HT-29 (cell line): ENCODE measurements at regions not wholly inside any gene's neighbourhood (a gene's known extent, or its start where the extent isn't known, plus 50 kb on each side); places are given as distances from the start of the nearest gene placed in this dataset.

Experiments used
- DNase-seq: peaks from one replicate; pipeline ENCODE4 v3.0.0-alpha.2; 2015; ENCODE audit warnings: low spot score

DNA sequence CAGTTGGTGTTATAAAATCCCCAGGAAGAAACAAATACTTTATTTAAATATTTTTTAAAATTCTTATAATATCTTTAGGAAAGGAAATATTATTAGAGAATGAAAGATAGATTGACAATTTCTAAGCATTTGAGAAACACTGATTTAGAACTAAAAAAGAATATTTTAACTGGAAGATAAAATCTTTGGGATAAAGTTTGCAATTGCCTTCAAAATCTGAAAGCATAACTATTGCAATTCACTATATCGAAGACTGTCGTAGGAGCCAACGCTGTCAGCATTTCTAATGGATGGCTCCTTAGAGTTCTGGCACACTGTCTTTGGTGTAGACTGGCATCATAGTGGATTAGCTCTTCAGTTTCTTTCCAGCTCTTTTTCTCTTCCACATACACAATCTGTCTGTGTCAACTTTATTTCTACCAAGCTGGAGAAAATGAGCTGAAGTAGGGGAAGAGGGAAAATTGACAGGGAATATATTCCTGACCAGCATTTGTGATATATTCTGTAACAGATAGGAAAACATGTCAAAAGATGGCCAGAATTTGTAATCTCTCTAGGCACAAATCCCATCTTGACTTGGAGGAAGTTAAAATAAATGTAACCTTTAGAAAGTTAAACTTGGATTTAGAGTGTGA, 1561.4 kb downstream of the MAT2B start:
- no peak for DNase-seq

DNA sequence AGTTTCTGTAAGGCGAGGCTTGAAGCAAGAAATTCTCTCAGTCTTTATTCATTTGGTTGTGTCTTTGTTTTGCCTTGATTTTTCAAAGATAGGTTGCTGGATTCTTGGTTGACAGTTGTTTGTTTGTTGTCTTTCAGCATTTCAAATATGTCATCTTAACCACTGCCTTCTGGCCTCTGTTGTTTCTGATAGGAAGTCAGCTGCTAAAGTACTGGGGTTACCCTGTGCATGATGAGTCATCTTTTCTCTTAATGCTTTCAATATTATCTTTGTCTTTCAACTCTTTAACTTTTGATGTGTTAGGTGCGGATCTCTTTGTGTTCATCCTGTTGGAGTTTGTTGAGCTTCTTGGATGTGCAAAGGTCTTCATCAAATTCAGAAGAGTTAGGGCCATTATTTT, 1571.3 kb downstream of the MAT2B start:
- no peak for DNase-seq

DNA sequence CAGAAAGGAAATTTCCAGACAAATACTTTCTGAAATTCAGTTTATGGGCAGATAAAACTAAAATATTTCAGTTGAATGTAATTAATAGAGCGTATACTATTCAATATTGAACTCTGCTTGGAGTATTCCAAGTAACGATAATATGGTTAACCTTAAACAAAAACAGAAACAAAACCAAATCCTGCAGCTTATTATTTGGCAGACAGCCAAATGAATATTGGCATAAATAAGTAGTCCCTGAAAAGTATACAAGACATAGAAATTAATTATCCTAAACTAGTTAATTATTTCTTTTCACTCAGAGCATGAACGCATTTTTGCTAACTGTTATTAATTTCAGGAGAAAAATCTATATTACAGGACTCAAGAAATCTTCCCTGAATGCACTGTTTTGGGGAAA, 1574.0 kb downstream of the MAT2B start:
- no peak for DNase-seq

DNA sequence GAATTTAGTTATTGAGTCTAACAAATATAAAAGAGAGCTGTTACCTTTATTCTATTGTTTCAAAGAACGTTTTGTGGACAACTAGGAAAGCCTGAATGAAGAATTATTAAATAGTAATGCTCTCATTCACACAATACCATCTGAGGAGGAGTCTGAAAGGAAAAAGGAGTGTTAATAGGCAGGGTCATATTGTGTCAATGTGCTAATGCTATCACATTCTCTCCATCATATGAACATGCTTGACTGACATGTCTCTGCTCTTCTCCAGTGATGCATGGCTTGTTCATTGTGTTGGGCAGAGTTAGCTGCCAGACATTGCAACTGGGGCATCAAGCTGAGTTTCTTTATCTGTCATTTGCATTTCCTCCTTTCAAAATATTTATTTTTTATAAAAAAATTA, 1578.0 kb downstream of the MAT2B start:
- DNase-seq, result no peak

DNA sequence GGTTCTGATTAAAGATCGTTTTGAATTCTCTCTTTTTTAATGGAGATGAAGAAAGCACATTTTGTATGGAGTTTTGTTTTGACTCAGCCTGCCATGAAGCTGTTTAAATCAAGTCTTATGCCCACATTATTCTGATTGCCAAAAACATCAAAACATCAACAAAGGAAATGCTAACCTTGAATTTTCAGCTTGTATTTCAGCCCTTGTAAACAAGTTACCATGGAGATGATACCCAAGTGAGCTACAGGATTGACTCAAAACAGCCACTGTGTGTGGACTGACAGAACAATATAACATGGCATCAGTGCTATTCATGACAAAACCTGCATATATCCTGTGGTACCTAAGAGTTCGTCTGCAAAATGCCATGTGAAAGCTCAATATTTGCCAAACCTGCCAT, 1581.0 kb downstream of the MAT2B start:
- DNase-seq, result no peak

DNA sequence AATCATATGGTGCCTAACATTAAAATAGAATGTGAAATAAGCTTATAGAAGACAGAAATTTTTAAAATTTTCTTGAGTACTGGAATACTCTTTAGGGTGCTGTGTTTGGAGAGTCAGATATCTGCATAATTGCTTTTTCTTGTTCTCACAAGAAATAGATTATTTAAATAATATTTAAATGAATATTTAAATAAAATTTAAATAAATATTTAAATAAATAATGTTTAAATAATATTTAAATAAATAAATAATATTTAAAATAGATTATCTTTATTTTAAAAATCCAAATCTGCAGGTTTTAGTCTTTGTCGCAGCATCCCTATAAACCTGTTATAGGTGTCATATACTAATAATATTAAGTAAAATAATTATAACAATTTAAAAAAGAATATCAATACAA, 1589.4 kb downstream of the MAT2B start:
- no peak for DNase-seq

DNA sequence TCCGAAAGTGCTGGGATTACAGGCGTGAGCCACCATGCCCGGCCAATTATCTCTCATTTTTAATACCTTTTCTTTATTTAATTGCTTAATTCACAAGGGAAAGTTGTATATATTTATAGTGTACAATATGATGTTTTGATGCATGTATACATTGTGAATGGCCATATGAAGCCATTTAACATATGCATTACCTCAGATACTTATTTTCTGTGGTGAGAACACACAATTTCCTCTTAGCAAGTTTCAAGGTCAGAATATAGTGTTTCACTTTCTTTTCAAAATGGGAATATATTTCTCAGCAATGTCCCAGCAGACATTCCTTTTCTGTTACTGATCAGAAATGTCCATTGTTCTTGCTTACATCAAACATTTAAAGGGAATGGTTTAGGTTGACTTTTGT, 1596.3 kb downstream of the MAT2B start:
- no peak for DNase-seq

DNA sequence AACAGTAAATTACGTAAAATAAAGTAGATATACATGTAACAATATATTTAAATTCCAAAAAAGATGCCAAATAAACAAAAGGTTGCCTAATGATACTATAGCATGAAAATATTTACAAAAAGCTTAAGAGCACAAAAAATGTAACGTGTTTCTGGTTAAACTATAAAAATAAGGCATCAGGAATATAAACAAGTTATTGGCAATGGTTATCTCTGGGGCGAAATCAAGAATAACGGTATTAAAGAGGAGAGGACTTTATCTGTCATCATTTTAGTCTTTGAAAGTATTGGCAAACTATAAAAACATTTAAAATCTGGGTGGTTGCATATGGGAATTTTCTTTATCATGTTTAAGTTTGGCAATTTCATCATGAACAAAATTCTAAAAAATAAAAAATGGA, 1599.2 kb downstream of the MAT2B start:
- no peak for DNase-seq

DNA sequence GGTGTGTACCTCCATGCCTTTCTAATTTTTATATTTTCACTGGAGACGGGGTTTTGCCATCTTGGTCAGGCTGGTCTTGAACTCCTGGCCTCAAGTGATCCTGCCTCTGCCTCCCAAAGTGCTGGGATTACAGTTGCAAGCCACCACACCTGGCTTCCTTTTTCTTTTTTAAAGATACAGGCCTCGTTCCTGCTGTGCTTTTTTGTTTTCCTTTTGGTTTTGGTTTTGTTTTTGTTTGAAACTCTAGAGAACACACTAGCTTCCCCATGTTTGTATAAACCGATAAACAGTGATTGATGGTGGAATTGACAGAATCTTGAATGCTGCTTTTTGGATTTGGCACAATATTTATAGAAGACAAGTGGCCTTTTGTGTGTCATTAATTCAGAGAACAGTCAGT, 1603.4 kb downstream of the MAT2B start:
- no peak for DNase-seq

DNA sequence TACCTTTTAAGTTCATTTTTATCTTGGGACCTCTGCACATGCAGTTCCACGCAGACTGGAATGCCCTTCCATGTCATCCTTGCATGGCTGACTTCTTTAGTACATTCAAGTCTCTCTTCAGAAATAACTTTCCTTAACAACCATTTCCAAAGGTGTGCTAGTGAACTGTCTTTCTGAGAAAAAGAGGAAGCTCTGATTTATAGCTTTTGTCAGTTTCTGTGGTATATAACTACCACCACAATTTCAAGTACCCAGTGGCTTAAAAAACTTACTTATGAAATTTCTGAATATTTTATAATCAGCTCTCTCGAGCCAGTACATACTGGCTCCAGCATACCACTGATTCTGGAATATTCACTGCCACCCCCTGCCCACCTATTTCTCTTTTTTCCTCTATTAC, 1613.8 kb downstream of the MAT2B start:
- DNase-seq, result no peak

DNA sequence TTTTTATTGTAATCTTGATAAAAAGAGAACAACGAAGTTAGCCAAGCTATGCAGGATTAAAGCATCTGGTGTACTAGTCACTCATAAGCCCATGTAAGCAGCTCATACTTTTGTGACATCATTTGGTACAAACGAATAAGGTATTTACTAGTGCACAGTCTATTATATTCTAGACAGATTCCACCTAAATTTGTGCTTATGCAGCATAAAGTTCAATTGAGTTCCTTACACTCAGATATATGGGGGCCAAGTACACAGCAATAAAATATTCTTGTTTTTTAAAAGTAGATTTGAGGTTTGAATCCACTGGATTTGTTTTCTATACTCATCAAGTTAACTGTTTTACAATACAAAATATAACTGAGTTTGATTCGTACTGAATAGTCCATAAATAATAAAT, 1621.2 kb downstream of the MAT2B start:
- no peak for DNase-seq

DNA sequence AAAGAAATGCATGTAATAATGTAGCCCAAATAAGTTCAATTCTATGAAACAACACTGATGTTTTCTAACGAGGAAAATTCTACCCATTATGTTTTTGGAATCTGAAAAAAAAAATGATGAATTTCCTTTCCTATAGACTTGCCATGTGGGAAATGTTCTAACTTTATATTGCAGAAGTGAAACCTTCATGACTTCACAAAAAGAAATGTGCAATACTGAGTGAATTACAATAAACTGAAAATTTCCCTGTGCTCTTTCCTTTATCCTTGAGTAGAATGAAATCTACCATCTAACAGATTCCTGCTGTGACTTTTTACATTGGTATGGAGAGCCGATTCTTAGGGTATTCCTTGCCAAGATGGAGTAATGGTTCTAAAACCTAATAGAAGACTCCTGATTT, 1622.5 kb downstream of the MAT2B start:
- no peak for DNase-seq

DNA sequence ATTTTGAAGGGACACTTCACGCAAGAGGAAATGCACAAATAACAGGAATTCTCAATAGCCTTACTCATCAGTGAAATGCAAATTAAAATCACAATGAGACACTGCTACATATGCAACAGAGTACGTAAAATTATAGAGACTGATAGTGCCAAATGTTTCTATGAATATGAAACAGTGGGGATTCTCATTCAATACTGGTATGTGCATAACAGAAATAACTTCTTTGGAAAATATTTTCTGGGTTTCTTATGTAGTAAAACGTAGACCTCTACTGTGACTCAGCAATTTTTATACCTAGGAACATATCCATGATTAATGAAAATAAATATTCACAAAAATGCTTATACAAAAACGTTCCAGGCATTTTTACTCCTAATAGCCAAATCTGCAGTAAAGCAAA, 1625.2 kb downstream of the MAT2B start:
- DNase-seq, result no peak

DNA sequence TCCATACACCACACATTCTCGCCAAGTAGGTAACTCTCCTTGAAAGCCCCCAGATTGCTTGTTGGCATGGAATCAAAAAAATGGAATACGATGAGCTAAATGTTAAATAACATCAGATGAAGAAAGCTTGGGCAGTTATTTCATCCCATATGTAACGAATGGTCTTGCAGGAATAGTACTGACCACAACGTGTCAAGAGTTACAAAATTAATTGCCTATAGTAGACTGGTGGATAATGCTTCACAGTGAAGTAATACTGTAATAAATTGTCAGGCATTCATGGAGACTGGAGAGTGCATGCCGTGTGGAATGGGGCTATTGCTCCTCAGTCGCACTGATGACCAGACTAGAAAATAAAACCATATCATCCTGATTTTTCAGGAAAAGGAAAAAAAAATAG, 1628.7 kb downstream of the MAT2B start:
- no peak for DNase-seq

DNA sequence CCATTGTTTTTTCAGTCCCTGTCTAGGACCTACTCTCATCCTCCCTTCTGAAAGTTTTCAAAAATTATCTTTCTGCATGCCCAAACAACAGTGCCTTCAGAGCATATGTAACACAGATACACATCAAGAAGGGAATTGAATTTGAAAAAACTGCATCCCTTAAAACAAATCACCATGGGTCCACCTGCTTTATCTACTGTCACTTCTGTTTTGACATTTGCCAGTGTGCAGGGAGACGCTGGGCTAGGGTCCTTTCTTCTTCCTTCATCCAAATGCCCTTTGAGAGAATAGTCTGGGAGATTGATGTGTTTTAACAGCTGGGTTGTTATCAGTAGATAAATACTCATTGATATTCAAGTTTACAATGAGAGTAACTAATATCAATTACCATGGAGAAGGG, 1630.1 kb downstream of the MAT2B start:
- no peak for DNase-seq

DNA sequence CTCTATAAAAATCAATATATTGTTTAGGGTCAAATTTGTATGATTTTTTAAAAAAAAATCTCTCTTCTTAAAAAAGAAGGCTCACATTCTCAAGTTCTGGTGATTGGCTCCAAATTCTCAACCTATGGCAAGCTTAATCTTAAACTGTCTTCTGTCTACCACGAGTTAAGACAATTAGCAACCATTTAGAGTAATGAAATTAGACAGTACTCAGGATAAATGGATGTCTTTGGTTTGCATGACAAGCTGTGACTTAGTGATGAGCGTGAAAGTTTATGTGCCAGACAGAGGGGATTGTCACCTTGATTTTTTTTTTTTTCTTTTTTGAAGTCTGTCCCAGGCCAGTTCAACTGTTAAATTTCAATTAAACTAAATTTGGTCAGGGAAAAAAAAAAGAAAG, 1632.3 kb downstream of the MAT2B start:
- DNase-seq, result no peak

DNA sequence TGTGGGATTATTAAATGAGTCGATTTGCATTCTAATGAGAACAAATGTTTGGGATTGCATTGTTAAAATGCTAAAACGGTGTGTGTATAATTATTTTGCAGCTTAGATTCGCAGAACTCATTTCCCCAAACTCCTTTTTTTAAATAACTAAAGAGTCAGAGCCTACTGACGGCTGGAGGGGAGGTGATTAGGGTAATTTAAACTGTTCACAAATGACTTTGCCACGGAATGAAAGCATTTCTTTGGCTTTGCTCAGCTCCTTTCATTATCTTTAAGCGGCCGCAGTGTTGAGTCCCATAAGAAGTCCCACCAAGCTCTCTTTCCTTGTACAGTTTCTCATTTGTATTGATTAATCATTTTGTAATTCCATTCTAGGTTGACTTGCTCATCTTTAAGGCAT, 1632.8 kb downstream of the MAT2B start:
- DNase-seq, result no peak

DNA sequence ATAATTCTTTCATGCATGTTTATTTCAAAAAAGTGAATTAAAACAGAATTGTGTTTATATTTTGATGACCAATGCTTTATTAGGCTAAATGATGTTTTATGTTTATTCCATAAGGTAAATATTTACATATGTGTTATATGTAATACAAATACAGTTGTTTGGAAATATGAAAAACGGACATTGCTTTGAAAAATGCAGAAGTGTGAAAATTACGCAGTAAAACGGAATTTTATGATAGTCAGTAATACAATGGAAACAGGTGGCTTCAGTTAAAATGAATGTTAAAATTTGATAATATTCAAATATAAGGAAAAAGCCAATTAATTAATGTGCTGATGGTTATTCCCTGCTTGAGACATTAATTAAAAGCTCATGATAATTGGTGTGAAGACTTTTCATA, 1633.8 kb downstream of the MAT2B start:
- DNase-seq, result no peak

DNA sequence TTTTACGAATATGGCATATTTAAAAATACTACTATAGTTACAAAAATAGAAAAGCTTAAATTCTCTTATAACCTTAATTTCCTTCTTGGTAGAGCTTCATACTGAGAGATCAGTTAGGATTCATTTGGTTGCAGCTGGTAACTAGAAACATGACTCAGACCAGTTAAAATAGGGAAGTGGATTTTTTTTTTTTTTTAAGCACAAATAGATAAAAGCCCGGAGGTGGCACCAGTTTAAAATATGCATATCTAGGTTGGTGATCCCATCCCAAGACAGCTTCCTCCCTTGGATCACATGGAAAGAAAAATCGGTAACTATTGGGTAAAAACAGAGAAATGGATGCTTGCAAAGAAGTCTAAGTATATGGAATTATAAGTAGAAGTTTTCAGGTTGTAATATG, 1634.3 kb downstream of the MAT2B start:
- DNase-seq, result no peak

DNA sequence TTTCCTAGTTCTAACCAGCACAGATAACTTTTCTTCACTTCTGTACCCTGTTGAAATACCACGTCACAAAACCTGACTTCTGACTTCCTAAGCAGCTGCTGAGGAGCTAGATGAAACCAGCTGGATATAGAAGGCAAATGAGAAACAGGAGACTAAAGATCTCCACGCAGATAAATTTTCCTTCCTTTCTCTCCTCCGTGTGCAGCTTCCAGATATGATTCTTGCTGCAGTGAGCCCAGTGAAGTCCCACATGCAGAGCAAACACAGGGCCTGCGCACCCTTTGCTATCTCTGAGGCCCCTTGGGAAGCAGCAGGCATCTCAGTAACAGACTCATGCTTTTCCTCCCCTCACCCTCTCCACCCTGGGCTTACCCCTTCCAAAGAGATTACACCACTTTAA, 1638.3 kb downstream of the MAT2B start:
- DNase-seq, result no peak

DNA sequence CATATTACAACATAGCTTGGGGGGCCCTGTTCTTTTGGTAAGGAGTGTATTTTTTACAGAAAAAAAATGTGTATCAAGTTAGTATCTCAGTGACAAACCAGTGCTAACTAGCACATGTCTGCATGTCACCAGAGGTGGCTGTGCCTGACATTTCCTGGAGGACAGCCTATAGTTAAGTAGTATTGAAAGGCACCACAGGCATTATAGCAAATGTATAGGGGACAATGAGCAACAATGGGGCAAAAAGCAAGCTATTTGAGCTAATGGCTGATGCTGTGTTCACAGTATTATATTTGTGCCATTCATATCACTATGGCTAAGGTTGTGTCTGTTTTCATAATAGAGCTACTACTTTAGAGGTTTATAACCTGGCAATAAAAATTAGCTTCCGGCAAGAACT, 1644.0 kb downstream of the MAT2B start:
- DNase-seq, result no peak

DNA sequence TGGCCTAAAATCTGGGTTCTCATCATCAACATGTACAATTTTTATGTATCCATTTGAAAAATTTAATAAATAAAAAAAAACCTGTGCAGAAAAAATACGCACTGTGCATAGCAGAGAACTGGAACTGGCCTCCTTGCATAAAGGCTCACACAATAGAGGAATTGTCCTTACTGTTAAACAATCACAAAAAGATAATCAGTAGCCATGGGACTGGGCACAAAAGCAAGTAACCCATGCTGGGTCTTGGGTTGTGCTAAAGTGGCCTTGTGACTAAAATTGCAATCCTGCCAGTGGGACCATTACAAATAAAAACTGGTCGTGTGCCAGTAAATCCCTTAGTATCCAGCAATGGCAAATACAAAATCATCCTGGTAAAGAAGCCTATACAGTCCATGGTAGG, 1646.6 kb downstream of the MAT2B start:
- no peak for DNase-seq

DNA sequence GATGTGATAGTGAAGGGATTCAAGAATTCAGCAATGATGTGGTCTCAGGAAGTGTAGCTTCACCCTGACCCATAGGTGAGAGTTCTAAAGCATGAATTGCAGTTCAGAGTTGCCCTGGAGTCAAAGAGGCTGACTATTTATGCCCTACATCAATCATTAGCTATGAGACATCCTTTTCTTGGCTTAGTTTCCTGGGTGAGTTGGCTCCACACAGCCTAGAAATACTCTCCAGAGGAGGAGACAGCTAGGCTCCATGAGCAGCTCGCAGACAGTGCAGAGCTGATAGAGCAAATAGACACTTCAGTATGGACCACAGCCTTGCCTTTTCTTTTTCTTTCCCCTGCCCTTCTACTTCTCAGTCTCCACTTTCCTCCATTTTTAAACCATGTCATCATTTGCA, 1651.8 kb downstream of the MAT2B start:
- no peak for DNase-seq

DNA sequence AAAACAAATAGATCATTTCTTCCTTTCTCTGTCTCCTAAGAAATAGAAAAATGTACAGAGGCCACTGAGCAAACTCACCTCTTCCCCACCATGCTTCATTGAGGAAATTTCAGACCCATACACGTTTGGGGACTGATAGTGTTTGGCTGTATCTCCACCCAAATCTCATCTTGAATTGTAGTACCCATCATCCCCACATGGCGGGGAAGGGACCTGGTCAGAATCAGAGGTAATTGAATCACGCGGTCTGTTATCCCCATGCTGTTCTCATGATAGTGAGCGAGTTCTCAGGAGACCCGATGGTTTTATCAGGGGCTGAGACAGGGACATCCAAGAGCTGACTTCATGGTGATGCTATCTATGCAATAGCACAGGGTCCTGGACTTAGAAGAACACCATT, 1655.8 kb downstream of the MAT2B start:
- DNase-seq, result peak; percentile 16

DNA sequence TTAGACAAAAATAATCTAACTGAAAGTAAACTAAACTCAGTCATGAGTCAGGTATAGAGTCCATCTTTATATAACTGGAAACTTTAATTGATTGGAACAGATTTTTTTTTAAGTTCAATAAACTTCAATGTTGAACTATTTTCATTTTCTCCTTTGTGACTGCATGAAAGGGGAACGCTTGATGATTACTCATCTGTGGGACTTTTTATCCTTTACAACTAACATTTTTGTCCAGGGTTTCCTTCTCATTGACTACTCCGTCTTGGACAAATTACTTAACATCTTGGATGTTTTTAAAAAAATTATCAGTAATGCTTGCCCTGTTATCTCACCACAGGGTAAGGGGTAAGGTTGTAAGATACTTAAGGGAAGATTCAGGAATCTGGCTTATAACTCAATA, 1658.4 kb downstream of the MAT2B start:
- no peak for DNase-seq
